IMR-90 (cell line): ENCODE measurements at regions not wholly inside any gene's neighbourhood (a gene's known extent, or its start where the extent isn't known, plus 50 kb on each side); places are given as distances from the start of the nearest gene placed in this dataset.

Experiments used
- ATAC-seq: fragments of 200-7000 bp; cut with Tn5 transposase; 2 replicates; pipeline ENCODE4 v1.9.1; 2020; ENCODE audit warnings: low read depth, mild to moderate bottlenecking, moderate library complexity
- BruUV-seq: library from RNA; stranded (reverse); fragments of 400-500 nt; replicated peaks from 2 replicates; lab custom pipeline; 2021; lab: Mats Ljungman, UMichigan
- CTCF ChIA-PET: fragments of 300-600 bp; formaldehyde crosslinking; extraction: SDS; loops from one replicate; lab custom pipeline; 2021; ENCODE audit warnings: antibody characterized with exemption; lab: Yijun Ruan, JAX
- POLR2A ChIA-PET: fragments of 300-600 bp; sonication (Branson Sonifier 250); formaldehyde crosslinking; loops from one replicate; lab custom pipeline; 2022; ENCODE audit warnings: antibody characterized with exemption; ENCODE audit not compliant: unreplicated experiment; lab: Charles Lee
- DNase-seq: peaks from one replicate; pipeline ENCODE4 v3.0.0; 2013
- H2AFZ ChIP-seq: replicated peaks from 2 replicates; pipeline ENCODE3; 2013; ENCODE audit warnings: low read length, mild to moderate bottlenecking; ENCODE audit not compliant: poor library complexity
- H2AK5ac ChIP-seq: 2 replicates; pipeline ENCODE4 v1.6.1; 2013; ENCODE audit warnings: low read depth, low read length, inconsistent platforms
- H2AK9ac ChIP-seq: replicated peaks from 2 replicates; pipeline ENCODE3; 2013; ENCODE audit warnings: mild to moderate bottlenecking, low read depth, low read length, moderate library complexity; ENCODE audit not compliant: poor library complexity
- H2BK120ac ChIP-seq: 2 replicates; pipeline ENCODE4 v1.6.1; 2013; ENCODE audit warnings: low read depth, low read length, inconsistent platforms
- H2BK15ac ChIP-seq: 3 replicates; pipeline ENCODE4 v1.6.1; 2013; ENCODE audit warnings: low read depth, low read length, inconsistent platforms
- H2BK20ac ChIP-seq: 2 replicates; pipeline ENCODE4 v1.6.1; 2013; ENCODE audit warnings: low read depth, mild to moderate bottlenecking, inconsistent platforms, low read length, moderate library complexity
- H2BK5ac ChIP-seq: 2 replicates; pipeline ENCODE4 v1.6.1; 2013; ENCODE audit warnings: mild to moderate bottlenecking, low read depth, low read length, inconsistent platforms; ENCODE audit not compliant: poor library complexity, severe bottlenecking
- H3K14ac ChIP-seq: replicated peaks from 2 replicates; pipeline ENCODE4 v1.6.1; 2013; ENCODE audit warnings: low read depth, low read length, inconsistent platforms
- H3K18ac ChIP-seq: 2 replicates; pipeline ENCODE4 v1.6.1; 2013; ENCODE audit warnings: low read depth, low read length, control low read depth
- H3K23ac ChIP-seq: 2 replicates; pipeline ENCODE4 v1.6.1; 2013; ENCODE audit warnings: low read depth, low read length, inconsistent platforms
- H3K27ac ChIP-seq: 2 replicates; pipeline ENCODE4 v1.5.1; 2013; ENCODE audit warnings: mild to moderate bottlenecking, control low read depth, low read length; ENCODE audit not compliant: insufficient read depth
- H3K27me3 ChIP-seq: 2 replicates; pipeline ENCODE4 v1.6.1; 2013; ENCODE audit warnings: low read length; ENCODE audit not compliant: control insufficient read depth, insufficient read depth
- H3K36me3 ChIP-seq: 2 replicates; pipeline ENCODE4 v1.6.1; 2013; ENCODE audit warnings: low read length, mixed read lengths; ENCODE audit not compliant: control insufficient read depth, insufficient read depth
- H3K4ac ChIP-seq: 2 replicates; pipeline ENCODE4 v1.6.1; 2013; ENCODE audit warnings: low read depth, low read length, inconsistent platforms
- H3K4me1 ChIP-seq: 2 replicates; pipeline ENCODE4 v1.6.1; 2013; ENCODE audit warnings: low read length, mixed read lengths; ENCODE audit not compliant: control insufficient read depth, insufficient read depth
- H3K4me2 ChIP-seq: 2 replicates; pipeline ENCODE4 v1.6.1; 2013; ENCODE audit warnings: low read depth, mild to moderate bottlenecking, control low read depth, low read length, moderate library complexity
- H3K4me3 ChIP-seq: 2 replicates; pipeline ENCODE4 v1.5.1; 2013; ENCODE audit warnings: low read depth, mild to moderate bottlenecking, control low read depth, low read length, moderate library complexity; ENCODE audit not compliant: insufficient read depth
- H3K56ac ChIP-seq: 2 replicates; pipeline ENCODE4 v1.6.1; 2013; ENCODE audit warnings: low read length, inconsistent platforms; ENCODE audit not compliant: insufficient read depth; ENCODE audit errors: extremely low read depth
- H3K79me1 ChIP-seq, 2 experiments: 2 replicates each; pipeline ENCODE4 v1.6.1; 2013; ENCODE audit warnings: low read length in 2 of 2, inconsistent platforms in 1 of 2, low read depth in 1 of 2
- H3K9ac ChIP-seq: 2 replicates; pipeline ENCODE4 v1.6.1; 2013; ENCODE audit warnings: low read depth, low read length, control low read depth
- H3K9me1 ChIP-seq: 2 replicates; pipeline ENCODE4 v1.6.1; 2013; ENCODE audit warnings: low read length, inconsistent platforms; ENCODE audit not compliant: insufficient read depth
- H3K9me3 ChIP-seq: 2 replicates; pipeline ENCODE4 v1.6.1; 2013; ENCODE audit warnings: low read length; ENCODE audit not compliant: control insufficient read depth, insufficient read depth
- H4K20me1 ChIP-seq: 2 replicates; pipeline ENCODE4 v1.6.1; 2013; ENCODE audit warnings: low read length, inconsistent platforms; ENCODE audit not compliant: insufficient read depth
- H4K5ac ChIP-seq: 2 replicates; pipeline ENCODE4 v1.6.1; 2013; ENCODE audit warnings: mild to moderate bottlenecking, low read depth, low read length, control low read depth
- H4K8ac ChIP-seq, 2 experiments: 2 replicates each; pipeline ENCODE4 v1.6.1; 2013; ENCODE audit warnings: low read depth in 2 of 2, low read length in 2 of 2, control low read depth in 1 of 2, inconsistent platforms in 1 of 2
- H4K91ac ChIP-seq: 2 replicates; pipeline ENCODE4 v1.6.1; 2013; ENCODE audit warnings: low read depth, low read length, inconsistent platforms; ENCODE audit not compliant: insufficient read depth
- BHLHE40 ChIP-seq: fragments of 150-350 bp; IDR thresholded peaks from 2 replicates; pipeline ENCODE4 v1.6.1; 2016; ENCODE audit warnings: mild to moderate bottlenecking, low read depth, low read length
- CEBPB ChIP-seq: IDR thresholded peaks from 2 replicates; pipeline ENCODE4 v1.6.1; 2012; ENCODE audit warnings: low read depth, low read length, improper control_type of control experiment
- CHD1 ChIP-seq: IDR thresholded peaks from 2 replicates; pipeline ENCODE4 v1.6.1; 2012; ENCODE audit warnings: low read depth, low read length, improper control_type of control experiment
- CTCF ChIP-seq: conservative IDR thresholded peaks from 2 replicates; pipeline ENCODE4 v1.5.1; 2012; ENCODE audit warnings: mild to moderate bottlenecking, low read depth, low read length, improper control_type of control experiment
- FOS ChIP-seq: fragments of 150-350 bp; IDR thresholded peaks from 2 replicates; pipeline ENCODE4 v1.6.1; 2016; ENCODE audit warnings: low read depth, low read length
- MAFK ChIP-seq: IDR thresholded peaks from 2 replicates; pipeline ENCODE4 v1.6.1; 2012; ENCODE audit warnings: low read depth, low read length, improper control_type of control experiment
- MAZ ChIP-seq: IDR thresholded peaks from 2 replicates; pipeline ENCODE4 v1.6.1; 2012; ENCODE audit warnings: low read depth, mild to moderate bottlenecking, low read length, improper control_type of control experiment, moderate library complexity, borderline replicate concordance
- MXI1 ChIP-seq: IDR thresholded peaks from 2 replicates; pipeline ENCODE4 v1.6.1; 2012; ENCODE audit warnings: low read depth, mild to moderate bottlenecking, low read length, moderate library complexity, borderline replicate concordance
- NFE2L2 ChIP-seq: fragments of 150-350 bp; IDR thresholded peaks from 2 replicates; pipeline ENCODE4 v1.6.1; 2016; ENCODE audit warnings: low read depth, mild to moderate bottlenecking, low read length
- POLR2A ChIP-seq: IDR thresholded peaks from 2 replicates; pipeline ENCODE4 v1.6.1; 2012; ENCODE audit warnings: mild to moderate bottlenecking, low read depth, low read length
- RAD21 ChIP-seq: IDR thresholded peaks from 2 replicates; pipeline ENCODE4 v1.6.1; 2012; ENCODE audit warnings: low read length, improper control_type of control experiment
- RCOR1 ChIP-seq: IDR thresholded peaks from 2 replicates; pipeline ENCODE4 v1.6.1; 2012; ENCODE audit warnings: mild to moderate bottlenecking, low read length, improper control_type of control experiment; ENCODE audit not compliant: insufficient replicate concordance
- RFX5 ChIP-seq: IDR thresholded peaks from 2 replicates; pipeline ENCODE4 v1.8.0; 2012; ENCODE audit warnings: low read depth, mild to moderate bottlenecking, low read length, moderate library complexity
- SMC3 ChIP-seq: fragments of 150-350 bp; IDR thresholded peaks from 2 replicates; pipeline ENCODE4 v1.6.1; 2016; ENCODE audit warnings: low read depth, mild to moderate bottlenecking, antibody characterized with exemption, low read length, moderate library complexity
- WGBS, 2 experiments: methylation state at CpG; one replicate each; pipeline versions ENCODE4 v1.1.5 to v1.1.7; 2013; ENCODE audit warnings: missing lambda C conversion rate in 2 of 2; ENCODE audit not compliant: insufficient read length in 1 of 2; ENCODE audit errors: extremely low coverage in 2 of 2; 5-methylcytosine and 5-hydroxymethylcytosine counted together
- dilution Hi-C: fragments of 300-500 bp; cut with HindIII; formaldehyde crosslinking; loops from one replicate; pipeline ENCODE4 v1.14.3; 2018; ENCODE audit warnings: low sequenced_read_pairs; ENCODE audit not compliant: unreplicated experiment
- in situ Hi-C: fragments of 300-500 bp; cut with MboI; formaldehyde crosslinking; loops from 3 replicates; pipeline ENCODE4 v1.14.3; 2019; ENCODE audit warnings: low sequenced_read_pairs, inconsistent platforms, mixed read lengths
- intact Hi-C: fragments of 100-400 bp; cut with micrococcal nuclease; formaldehyde crosslinking; loops from 2 replicates; pipeline ENCODE4 v1.10.0; 2022
- TF ChIP-seq, protein P1 (sequence below): fragments of 150-350 bp; IDR thresholded peaks from 2 replicates; pipeline ENCODE4 v1.6.1; 2017; ENCODE audit warnings: mild to moderate bottlenecking, antibody characterized with exemption, low read length, low read depth
- TF ChIP-seq, protein P2 (sequence below): fragments of 150-350 bp; IDR thresholded peaks from 2 replicates; pipeline ENCODE4 v1.6.1; 2016; ENCODE audit warnings: low read depth, mild to moderate bottlenecking, low read length, moderate library complexity, borderline replicate concordance

DNA sequence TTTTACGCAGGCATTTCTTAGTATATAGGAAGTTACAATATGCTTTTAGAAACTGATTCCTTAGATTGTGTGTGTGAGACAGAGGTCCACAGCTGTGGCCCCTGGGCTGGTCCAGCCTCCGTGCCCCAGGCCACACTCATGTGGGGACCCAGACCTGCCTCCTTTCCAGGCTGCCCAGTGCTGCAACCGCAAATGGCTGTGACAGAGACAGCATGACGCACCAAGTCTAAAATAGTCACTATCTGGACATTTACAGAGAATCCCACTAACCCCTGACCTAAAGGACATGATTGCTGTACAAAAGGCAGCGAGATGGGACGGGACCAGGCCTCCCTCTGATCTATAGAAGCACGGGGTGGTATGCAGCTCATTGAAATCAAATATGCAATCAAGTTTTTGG lies 152.2 kb downstream of the TMEM18 start:
- H3K27me3 ChIP-seq = no peaks in the 10 kb centered on the region
- H4K8ac ChIP-seq = no peak overlapping the region
- H3K18ac ChIP-seq = no peak overlapping the region
- no peaks in the 10 kb centered on the region for H3K9me1 ChIP-seq
- DNase-seq (no peak), ATAC-seq (no peak)
- TF ChIP-seq BHLHE40 (no peak), MAFK (no peak), RFX5 (no peak), RAD21 (no peak), CHD1 (no peak), MXI1 (no peak), POLR2A (no peak), RCOR1 (no peak), FOS (no peak), CEBPB (no peak), CTCF (no peak), SMC3 (no peak), NFE2L2 (no peak), MAZ (no peak)
- TF ChIP-seq, protein P1, sequence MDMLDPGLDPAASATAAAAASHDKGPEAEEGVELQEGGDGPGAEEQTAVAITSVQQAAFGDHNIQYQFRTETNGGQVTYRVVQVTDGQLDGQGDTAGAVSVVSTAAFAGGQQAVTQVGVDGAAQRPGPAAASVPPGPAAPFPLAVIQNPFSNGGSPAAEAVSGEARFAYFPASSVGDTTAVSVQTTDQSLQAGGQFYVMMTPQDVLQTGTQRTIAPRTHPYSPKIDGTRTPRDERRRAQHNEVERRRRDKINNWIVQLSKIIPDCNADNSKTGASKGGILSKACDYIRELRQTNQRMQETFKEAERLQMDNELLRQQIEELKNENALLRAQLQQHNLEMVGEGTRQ = no peak
- TF ChIP-seq, protein P2, sequence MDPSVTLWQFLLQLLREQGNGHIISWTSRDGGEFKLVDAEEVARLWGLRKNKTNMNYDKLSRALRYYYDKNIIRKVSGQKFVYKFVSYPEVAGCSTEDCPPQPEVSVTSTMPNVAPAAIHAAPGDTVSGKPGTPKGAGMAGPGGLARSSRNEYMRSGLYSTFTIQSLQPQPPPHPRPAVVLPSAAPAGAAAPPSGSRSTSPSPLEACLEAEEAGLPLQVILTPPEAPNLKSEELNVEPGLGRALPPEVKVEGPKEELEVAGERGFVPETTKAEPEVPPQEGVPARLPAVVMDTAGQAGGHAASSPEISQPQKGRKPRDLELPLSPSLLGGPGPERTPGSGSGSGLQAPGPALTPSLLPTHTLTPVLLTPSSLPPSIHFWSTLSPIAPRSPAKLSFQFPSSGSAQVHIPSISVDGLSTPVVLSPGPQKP = no peak
- H3K36me3 ChIP-seq = no peaks in the 10 kb centered on the region
- in situ Hi-C loops (no loop called here), intact Hi-C loops (no loop called here), dilution Hi-C loops (no loop called here)
- WGBS, 2 experiments = 26% methylated on average over 2 of the region's 7 CpGs; no CpG with 5 or more reads in 1 of the 2 experiments
- H3K9ac ChIP-seq = no peak overlapping the region
- no peak overlapping the region for H3K4me2 ChIP-seq
- no peak overlapping the region for H2AFZ ChIP-seq
- no peaks in the 10 kb centered on the region for H4K20me1 ChIP-seq
- no peak overlapping the region for H3K4me3 ChIP-seq
- no peak overlapping the region for H4K5ac ChIP-seq
- H3K9me3 ChIP-seq = peaks cover 50% of the 10 kb centered on the region
- ChIA-PET POLR2A (no interaction called here), CTCF (no interaction called here)
- H3K27ac ChIP-seq = no peak overlapping the region
- no peaks in the 10 kb centered on the region for H3K4me1 ChIP-seq
- H3K79me1 ChIP-seq = no peaks in the 10 kb centered on the region
- no peak overlapping the region for H2BK15ac ChIP-seq
- no peak overlapping the region for H2AK9ac ChIP-seq
- H3K56ac ChIP-seq = no peak overlapping the region
- H3K23ac ChIP-seq = no peak overlapping the region
- no peak overlapping the region for H2BK120ac ChIP-seq
- H4K91ac ChIP-seq = no peak overlapping the region
- H2BK20ac ChIP-seq = no peak overlapping the region
- H2AK5ac ChIP-seq = no peak overlapping the region
- H2BK5ac ChIP-seq = no peak overlapping the region
- no peak overlapping the region for H3K4ac ChIP-seq
- BruUV-seq = no TSS peak
- no peak overlapping the region for H3K14ac ChIP-seq
